Vagina (tissue), 2 donors: ENCODE measurements at regions not wholly inside any gene's neighbourhood (a gene's known extent, or its start where the extent isn't known, plus 50 kb on each side); places are given as distances from the start of the nearest gene placed in this dataset.

Experiments used
- CTCF ChIP-seq, 3 experiments: fragments of 450-650 bp in 2 of 3; fragments of 200-600 bp in 1 of 3; sonication (generic) in 1 of 3; IDR thresholded peaks; one replicate each; pipeline ENCODE4 v1.5.1; 2017 to 2019; ENCODE audit warnings: antibody characterized with exemption in 3 of 3, mild to moderate bottlenecking in 2 of 3, moderate library complexity in 2 of 3
- POLR2A ChIP-seq, 2 donors: fragments of 450-650 bp; IDR thresholded peaks; one replicate each; pipeline ENCODE4 v1.6.1; 2017; ENCODE audit warnings: antibody characterized with exemption in 2 of 2, mild to moderate bottlenecking in 2 of 2, moderate library complexity in 2 of 2
- POLR2AphosphoS5 ChIP-seq, 2 donors: sonication (generic); formaldehyde crosslinking; IDR thresholded peaks; one replicate each; pipeline ENCODE4 v1.9.0; 2017; ENCODE audit warnings: antibody characterized with exemption in 2 of 2, mild to moderate bottlenecking in 2 of 2, low read depth in 1 of 2; ENCODE audit not compliant: insufficient read depth in 1 of 2

- TF ChIP-seq CTCF (IDR thresholded peaks at IDR 0.05) (no peak), POLR2A (IDR thresholded peaks at IDR 0.05) (no peak), POLR2AphosphoS5 (IDR thresholded peaks at IDR 0.05; ENCODE audit: insufficient read depth in 1 of 2, low read depth in 1 of 2) (no peak)
Measured at GRCh38 chr4:91826186-91826585, 477.6 kb upstream of the GRID2 start.
